Occipital lobe (tissue), 1 donor: ENCODE measurements at regions not wholly inside any gene's neighbourhood (a gene's known extent, or its start where the extent isn't known, plus 50 kb on each side); places are given as distances from the start of the nearest gene placed in this dataset.

Experiments
- DNase-seq: peaks from one replicate; lab custom pipeline; 2025; lab: John Stamatoyannopoulos, UW

DNA sequence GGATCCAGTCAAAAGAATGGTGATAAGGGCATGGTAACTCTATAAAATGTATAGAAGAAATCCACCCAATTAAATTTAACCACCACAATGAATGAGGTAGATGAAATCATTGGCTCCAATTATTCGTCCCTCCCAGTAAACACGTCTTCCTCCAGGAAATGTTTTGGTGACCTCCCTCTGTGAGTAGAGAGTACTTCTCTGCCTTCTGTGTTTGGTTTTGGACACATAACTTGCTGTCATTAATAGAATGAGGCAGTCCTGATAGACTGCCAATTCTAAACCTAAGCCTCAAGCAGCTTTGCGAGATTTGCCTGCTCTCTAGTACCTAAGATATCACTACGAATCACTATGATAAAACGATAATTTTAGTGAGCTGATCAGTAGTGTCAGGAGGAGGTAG is 632.8 kb downstream of the HDGFL1 start:
- DNase-seq, result no peak

DNA sequence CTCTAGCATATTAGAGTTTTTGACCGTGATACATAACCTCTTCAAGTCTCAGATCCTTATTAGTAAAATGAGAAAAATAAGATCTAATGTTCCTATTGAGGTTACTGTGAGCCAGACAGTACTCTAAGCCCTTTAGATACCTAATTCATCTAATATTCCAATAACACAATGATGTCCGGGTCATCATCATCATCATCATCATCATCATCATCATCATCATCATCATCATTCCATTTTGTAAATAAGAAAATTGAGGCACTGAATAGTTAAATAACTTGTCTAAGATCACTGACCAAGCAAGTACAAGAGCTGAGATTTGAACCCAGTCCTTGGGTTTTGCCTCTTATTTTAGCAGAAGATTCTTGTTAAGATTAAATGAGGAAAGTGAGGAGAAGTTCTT is 643.0 kb downstream of the HDGFL1 start:
- DNase-seq, result no peak

- DNase-seq, result no peak
Measured at GRCh38 chr6:23213193-23213592, 643.8 kb downstream of the HDGFL1 start.

DNA sequence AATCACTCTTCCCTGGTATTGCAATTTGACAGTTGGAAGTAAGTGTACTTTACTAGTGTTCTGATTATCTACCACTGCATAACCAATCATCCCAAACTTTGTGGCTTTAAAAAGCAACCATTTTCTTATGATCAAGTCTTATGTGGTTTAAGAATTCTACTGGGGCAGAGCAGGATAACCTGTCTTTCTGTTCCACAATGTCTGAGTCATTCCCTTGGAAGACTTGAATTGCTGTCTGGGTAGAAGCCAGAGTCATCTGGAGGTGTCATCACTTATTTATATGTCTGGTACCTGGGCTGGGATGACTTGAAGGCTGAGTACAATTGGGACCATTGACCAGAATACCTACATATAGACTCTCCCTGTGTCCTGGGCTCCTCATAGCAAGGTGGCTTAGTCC is 644.3 kb downstream of the HDGFL1 start:
- no peak for DNase-seq

DNA sequence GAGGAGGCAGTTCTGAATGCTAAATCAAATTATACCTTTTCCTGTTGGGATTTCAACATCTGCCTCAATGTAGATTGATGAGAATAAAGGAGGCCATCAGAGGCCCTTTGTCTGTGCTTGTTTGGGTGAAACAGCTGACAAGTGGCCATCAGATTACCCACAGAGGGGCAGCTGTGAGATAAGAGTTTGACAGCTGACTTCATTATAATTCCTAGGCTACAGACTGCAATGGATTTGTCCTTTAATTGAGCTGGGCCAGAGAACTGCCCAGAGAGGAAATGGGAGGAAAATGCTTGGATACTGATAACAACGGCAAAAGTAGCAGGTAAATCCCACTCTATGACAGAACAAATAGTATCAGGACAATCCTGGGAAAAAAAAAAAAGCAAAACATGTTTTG is 649.4 kb downstream of the HDGFL1 start:
- no peak for DNase-seq

DNA sequence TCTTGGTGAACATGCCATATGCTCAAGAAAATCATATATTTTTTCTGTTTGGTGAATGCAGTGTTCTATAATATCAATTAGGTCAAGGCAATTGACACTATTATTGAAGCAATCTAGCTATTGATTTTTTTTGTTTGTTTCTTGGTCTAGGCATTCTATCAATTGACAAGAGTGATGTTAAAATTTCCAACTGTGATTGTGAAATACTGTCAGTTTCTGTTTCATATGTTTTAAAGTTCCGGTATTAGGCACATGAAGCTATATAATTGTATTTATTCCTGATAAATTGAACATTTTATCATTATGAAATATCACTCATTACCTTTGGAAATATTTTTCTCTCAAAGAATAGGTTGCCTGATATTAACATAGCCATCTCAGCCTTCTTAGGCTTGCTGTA is 653.4 kb downstream of the HDGFL1 start:
- no peak for DNase-seq

DNA sequence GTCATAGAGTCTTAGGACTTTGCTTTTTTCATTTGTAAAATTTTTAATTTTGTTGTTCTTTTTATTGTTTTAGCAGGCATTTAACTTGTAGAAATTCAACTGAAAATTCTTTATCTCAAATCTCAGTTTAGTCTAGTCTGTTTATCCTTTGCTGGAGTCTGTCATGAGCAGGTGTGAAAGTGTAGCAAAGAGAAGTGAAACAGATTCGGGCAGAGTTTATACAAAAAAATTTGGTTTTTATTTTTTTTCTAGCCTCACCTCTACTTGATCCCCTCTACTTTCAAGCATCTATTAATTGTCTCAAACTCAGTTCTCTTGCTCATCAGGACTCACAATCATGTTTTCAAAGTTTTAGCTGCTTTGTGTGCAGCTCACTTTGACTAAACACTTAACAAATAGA is 655.2 kb downstream of the HDGFL1 start:
- DNase-seq, result no peak

DNA sequence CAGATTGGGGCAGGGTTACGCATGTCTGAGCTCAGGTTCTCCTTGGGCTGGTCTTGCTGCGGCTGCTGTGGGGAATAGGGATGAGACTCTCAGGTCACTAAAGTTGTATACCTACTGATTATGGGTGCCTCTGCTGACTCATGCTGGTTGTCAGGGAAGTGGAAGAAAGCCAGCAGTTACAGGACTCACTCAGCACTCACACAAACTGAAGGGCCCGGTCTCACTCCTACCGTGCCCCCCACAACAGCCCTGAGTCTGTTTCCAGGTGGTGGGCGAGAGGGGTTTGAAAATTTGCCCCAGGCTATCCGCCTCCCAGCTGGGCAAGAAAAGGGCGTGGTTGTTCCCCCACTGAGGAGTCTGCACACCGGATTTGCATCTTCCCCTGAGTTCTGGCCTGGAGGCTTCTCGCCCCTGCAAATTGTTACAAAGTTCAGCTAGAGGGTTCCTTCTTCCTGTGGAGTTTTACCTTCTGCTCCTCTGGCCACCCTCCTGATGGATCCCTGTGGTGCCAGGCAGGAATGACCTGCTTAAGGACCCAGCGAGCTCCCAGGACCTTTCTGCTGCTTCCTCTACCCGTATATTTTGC is 659.2 kb downstream of the HDGFL1 start:
- no peak for DNase-seq

- no peak for DNase-seq
Measured at GRCh38 chr6:23243854-23244253, 674.5 kb downstream of the HDGFL1 start.

DNA sequence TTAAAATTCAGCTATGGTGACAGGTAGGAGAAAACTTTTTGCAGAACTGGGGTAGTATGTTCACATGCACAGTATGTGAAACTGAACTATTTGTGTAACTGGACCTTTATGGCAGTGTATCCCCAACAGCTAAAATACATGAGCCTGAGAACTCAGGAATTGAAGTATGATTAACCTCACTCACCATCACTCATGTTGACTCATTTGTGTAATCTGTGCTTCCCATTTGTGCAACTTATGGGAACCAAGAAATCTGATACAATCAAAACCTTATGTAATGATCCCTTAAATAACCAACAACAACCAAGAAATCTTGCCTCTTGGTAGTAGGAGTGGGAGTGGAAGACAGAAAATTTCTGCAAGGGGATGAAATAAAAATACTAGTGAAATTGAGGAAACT is 674.9 kb downstream of the HDGFL1 start:
- DNase-seq, result no peak

DNA sequence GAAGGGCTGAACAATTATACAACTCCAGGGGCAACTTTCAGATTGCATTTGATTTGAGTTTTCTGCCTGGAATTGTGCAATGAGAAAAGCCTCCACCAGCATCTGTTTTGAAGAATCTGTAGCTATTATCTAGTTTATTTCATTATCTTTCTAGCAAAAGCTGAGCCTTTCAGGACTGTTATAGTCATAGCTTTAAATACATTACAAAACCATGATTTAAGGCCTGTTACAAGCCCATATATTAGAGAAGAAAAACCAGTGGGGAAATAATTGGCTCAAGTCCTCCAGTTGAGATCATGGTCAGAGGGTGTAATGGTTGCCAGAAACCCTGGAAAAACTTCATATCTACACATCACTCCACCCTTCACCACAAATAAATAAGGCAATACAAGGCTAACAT is 676.2 kb downstream of the HDGFL1 start:
- no peak for DNase-seq

- no peak for DNase-seq
Measured at GRCh38 chr6:23246896-23247295, 677.5 kb downstream of the HDGFL1 start.

- no peak for DNase-seq
Measured at GRCh38 chr6:23250556-23250955, 681.2 kb downstream of the HDGFL1 start.

DNA sequence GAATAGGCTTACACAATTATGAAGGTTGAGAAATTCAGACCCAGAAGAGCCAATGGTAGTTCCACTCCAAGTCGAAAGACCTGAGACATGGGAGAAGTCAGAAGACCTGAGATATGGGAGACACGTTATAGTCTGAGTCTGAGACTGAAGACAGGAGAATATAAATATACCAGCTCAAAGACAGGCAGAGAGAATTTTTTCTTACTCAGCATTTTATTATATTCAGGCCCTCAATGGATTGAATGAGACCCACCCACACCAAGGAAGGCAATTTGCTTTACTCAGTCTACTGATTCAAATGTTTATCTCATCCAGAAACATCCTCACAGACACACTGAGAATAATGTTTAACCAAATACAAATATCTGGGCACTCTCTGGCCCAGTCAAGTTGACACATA is 693.5 kb downstream of the HDGFL1 start:
- DNase-seq, result no peak

- no peak for DNase-seq
Measured at GRCh38 chr6:23265270-23265669, 695.9 kb downstream of the HDGFL1 start.

DNA sequence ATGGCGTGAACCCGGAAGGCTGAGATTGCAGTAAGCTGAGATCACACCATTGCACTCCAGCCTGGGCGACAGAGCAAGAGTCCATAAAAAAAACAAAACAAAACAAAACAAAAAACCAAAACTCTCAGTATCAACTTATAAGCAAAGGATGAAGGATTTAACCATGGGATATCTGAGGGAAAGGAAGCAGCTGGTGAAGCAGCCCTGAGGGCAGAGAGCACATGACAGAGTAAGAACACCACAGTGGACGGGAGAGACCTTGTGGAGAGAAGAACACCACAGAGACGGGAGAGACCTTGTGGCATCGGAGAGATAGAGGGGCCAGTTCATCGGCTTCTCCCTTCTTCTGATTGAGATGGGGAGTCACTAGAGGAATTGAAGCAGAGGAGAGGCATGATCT is 697.2 kb downstream of the HDGFL1 start:
- no peak for DNase-seq

GRCh38 chr6:23267651-23268050 is 698.3 kb downstream of the HDGFL1 start:
- DNase-seq, result no peak

GRCh38 chr6:23268348-23268747 is 699.0 kb downstream of the HDGFL1 start:
- DNase-seq, result no peak

DNA sequence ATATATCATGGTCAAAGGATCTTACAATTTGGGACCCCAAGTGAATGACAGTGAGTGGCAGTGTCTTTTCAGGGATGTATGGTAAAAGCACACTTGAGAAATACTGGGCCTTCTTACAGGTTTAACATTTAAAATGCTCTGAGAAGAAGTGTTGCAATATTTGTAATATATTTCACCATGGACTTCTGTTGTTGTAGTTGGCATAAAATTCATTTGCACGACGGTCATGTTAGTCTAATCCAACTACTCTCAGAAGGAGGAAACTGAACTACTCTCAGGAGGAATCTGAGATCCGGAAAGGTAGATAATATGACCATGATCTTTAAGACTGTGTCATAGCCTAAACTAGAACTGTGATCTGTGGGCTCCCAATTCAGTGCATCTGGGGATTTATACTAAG is 700.1 kb downstream of the HDGFL1 start:
- DNase-seq, result no peak

- no peak for DNase-seq
Measured at GRCh38 chr6:23272536-23272935, 703.2 kb downstream of the HDGFL1 start.

GRCh38 chr6:23277521-23278179 is 708.3 kb downstream of the HDGFL1 start:
- no peak for DNase-seq

- DNase-seq, result no peak
Measured at GRCh38 chr6:23278180-23278532, 708.8 kb downstream of the HDGFL1 start.

GRCh38 chr6:23280437-23280836 is 711.1 kb downstream of the HDGFL1 start:
- DNase-seq, result no peak
